HepG2 (cell line): ENCODE measurements at regions not wholly inside any gene's neighbourhood (a gene's known extent, or its start where the extent isn't known, plus 50 kb on each side); places are given as distances from the start of the nearest gene placed in this dataset.

ENCODE experiments used
- ARID5B ChIP-seq: IDR thresholded peaks from 2 replicates; pipeline ENCODE4 v1.4.0; 2020; ENCODE audit warnings: mild to moderate bottlenecking, missing genetic modification reagents
- BCL6 ChIP-seq: IDR thresholded peaks from 2 replicates; pipeline ENCODE4 v1.6.1; 2016; ENCODE audit warnings: missing genetic modification reagents, missing compliant biosample characterization
- FOXK2 ChIP-seq: fragments of 450-650 bp; IDR thresholded peaks from 2 replicates; pipeline ENCODE4 v1.6.1; 2016
- IRF1 ChIP-seq: sonication (generic); formaldehyde crosslinking; IDR thresholded peaks from 2 replicates; pipeline ENCODE4 v1.4.0; 2020; ENCODE audit warnings: low read depth, mild to moderate bottlenecking, missing genetic modification reagents
- NCOA2 ChIP-seq: sonication (generic); formaldehyde crosslinking; IDR thresholded peaks from 2 replicates; pipeline ENCODE4 v1.8.0; 2022; ENCODE audit warnings: inconsistent platforms
- PBX2 ChIP-seq: IDR thresholded peaks from 2 replicates; pipeline ENCODE4 v1.6.1; 2016; ENCODE audit warnings: control low read depth
- ZBTB21 ChIP-seq: sonication (generic); formaldehyde crosslinking; IDR thresholded peaks from 2 replicates; pipeline ENCODE4 v1.4.0; 2020; ENCODE audit warnings: missing genetic modification reagents
- ZKSCAN5 ChIP-seq: sonication (generic); formaldehyde crosslinking; IDR thresholded peaks from 2 replicates; pipeline ENCODE4 v1.5.1; 2020; ENCODE audit warnings: mild to moderate bottlenecking, missing genetic modification reagents
- ZMYM2 ChIP-seq: sonication (generic); formaldehyde crosslinking; IDR thresholded peaks from 2 replicates; pipeline ENCODE4 v1.8.0; 2022; ENCODE audit warnings: mild to moderate bottlenecking, missing genetic modification reagents
- ZNF337 ChIP-seq: sonication (generic); formaldehyde crosslinking; IDR thresholded peaks from 2 replicates; pipeline ENCODE4 v1.5.1; 2020; ENCODE audit warnings: missing genetic modification reagents, low read depth, mild to moderate bottlenecking, borderline replicate concordance
- ZNF367 ChIP-seq: sonication (generic); formaldehyde crosslinking; IDR thresholded peaks from 2 replicates; pipeline ENCODE4 v1.4.0; 2020; ENCODE audit warnings: missing genetic modification reagents, borderline replicate concordance
- ZNF468 ChIP-seq: sonication (generic); formaldehyde crosslinking; IDR thresholded peaks from 2 replicates; pipeline ENCODE4 v1.8.0; 2022; ENCODE audit warnings: mild to moderate bottlenecking, moderate library complexity, missing genetic modification reagents
- ZNF512B ChIP-seq: sonication (generic); formaldehyde crosslinking; IDR thresholded peaks from 2 replicates; pipeline ENCODE4 v1.5.1; 2020; ENCODE audit warnings: missing genetic modification reagents, mild to moderate bottlenecking, borderline replicate concordance
- ZNF530 ChIP-seq: sonication (generic); formaldehyde crosslinking; IDR thresholded peaks from 2 replicates; pipeline ENCODE4 v1.5.0; 2020; ENCODE audit warnings: low read depth, mild to moderate bottlenecking, missing genetic modification reagents
- ZNF547 ChIP-seq: sonication (generic); formaldehyde crosslinking; IDR thresholded peaks from 2 replicates; pipeline ENCODE4 v1.5.1; 2020; ENCODE audit warnings: mild to moderate bottlenecking, missing genetic modification reagents
- ZNF709 ChIP-seq: sonication (generic); formaldehyde crosslinking; IDR thresholded peaks from 2 replicates; pipeline ENCODE4 v1.5.0; 2020; ENCODE audit warnings: mild to moderate bottlenecking, missing genetic modification reagents
- ZNF710 ChIP-seq: sonication (generic); formaldehyde crosslinking; IDR thresholded peaks from 2 replicates; pipeline ENCODE4 v1.5.0; 2020; ENCODE audit warnings: mild to moderate bottlenecking, missing genetic modification reagents, borderline replicate concordance
- ZNF780A ChIP-seq: sonication (generic); formaldehyde crosslinking; IDR thresholded peaks from 2 replicates; pipeline ENCODE4 v1.8.0; 2022; ENCODE audit warnings: mild to moderate bottlenecking, missing genetic modification reagents, moderate library complexity
- ZNF792 ChIP-seq: IDR thresholded peaks from 2 replicates; pipeline ENCODE4 v1.6.1; 2016
- ZNF879 ChIP-seq: sonication (generic); formaldehyde crosslinking; IDR thresholded peaks from 2 replicates; pipeline ENCODE4 v1.8.1; 2023; ENCODE audit warnings: missing genetic modification reagents

GRCh38 chr6:3546121-3546520 is 89.3 kb upstream of the SLC22A23 start (continued):
- TF ChIP-seq PBX2 (CRISPR knock-in tag) = no peak
- no peak for TF ChIP-seq ZMYM2
- TF ChIP-seq FOXK2 = no peak
- peak; percentile 51; the same call in 1 of the 2 replicates for TF ChIP-seq NCOA2 (CRISPR knock-in tag)
- no peak for TF ChIP-seq ZNF547 (CRISPR knock-in tag)
- no peak for TF ChIP-seq ZNF337 (CRISPR knock-in tag)
- TF ChIP-seq ZKSCAN5 = no peak
- TF ChIP-seq ZNF512B = no peak
- no peak for TF ChIP-seq ZNF367
- peak; percentile 67 for TF ChIP-seq ARID5B (CRISPR knock-in tag)
- no peak for TF ChIP-seq ZNF780A
- TF ChIP-seq ZNF710 = no peak
- no peak for TF ChIP-seq ZNF879
- peak; percentile 67; the same call in 1 of the 2 replicates for TF ChIP-seq ZNF709 (CRISPR knock-in tag)
- TF ChIP-seq BCL6 (CRISPR knock-in tag) = no peak
- no peak for TF ChIP-seq ZNF530
- no peak for TF ChIP-seq ZNF468 (CRISPR knock-in tag)
- no peak for TF ChIP-seq IRF1
- no peak for TF ChIP-seq ZNF792 (CRISPR knock-in tag)
- no peak for TF ChIP-seq ZBTB21
